ENCODE measurements at regions not wholly inside any gene's neighbourhood (a gene's known extent, or its start where the extent isn't known, plus 50 kb on each side); places are given as distances from the start of the nearest gene placed in this dataset.

DNA sequence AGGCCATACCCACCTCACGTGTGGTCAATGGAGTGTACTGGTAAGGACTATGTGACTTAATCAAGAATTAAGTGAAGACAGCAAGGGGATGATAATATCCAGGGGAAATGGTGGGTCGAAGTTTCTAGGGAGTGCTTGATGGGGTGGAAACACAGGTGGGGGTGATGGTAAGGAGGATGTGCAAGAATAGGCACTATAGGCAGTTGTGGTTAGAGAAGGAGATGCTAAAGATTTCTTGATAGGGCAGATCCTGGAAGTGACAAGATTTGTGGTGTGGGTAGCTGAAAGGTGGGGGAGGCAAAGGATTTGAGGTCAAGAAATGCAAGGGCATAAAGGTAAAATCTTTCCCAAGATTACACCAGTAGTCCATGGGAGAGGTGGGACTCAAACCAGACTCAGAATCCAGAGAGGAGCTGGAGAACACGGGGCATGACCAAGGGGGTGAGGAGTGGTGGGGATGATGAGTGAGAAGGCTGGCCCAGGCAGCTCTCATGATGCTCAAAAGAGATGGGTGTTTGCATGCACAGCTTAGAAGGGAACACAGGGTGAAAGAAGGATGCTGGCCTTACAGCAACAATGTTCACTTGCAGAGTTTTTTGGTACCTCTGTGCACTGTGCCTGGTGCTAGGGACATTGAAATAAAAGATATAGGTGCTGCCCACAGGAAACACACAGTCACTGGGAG lies 78.4 kb downstream of the CCR1 start:
- H3K27ac ChIP-seq, result peak overlapping the region; percentile 63
- no peaks in the 10 kb centered on the region for H3K36me3 ChIP-seq
- ATAC-seq (no peak), DNase-seq (no peak)
- H3K4me3 ChIP-seq, result no peak overlapping the region
- intact Hi-C loops (cut with DNase I), result no loop called here
- peaks cover 12% of the 10 kb centered on the region for H3K4me1 ChIP-seq
- no peaks in the 10 kb centered on the region for H3K9me3 ChIP-seq
- H3K27me3 ChIP-seq (ENCODE audit: low read depth), result no peaks in the 10 kb centered on the region
- no peak for TF ChIP-seq CTCF (IDR thresholded peaks at IDR 0.05)

GRCh38 chr3:46127503-46127902 lies 80.6 kb downstream of the CCR1 start:
- no peak for TF ChIP-seq CTCF (IDR thresholded peaks at IDR 0.05)
- Histone ChIP-seq H3K36me3 (no peaks in the 10 kb centered on the region), H3K9me3 (no peaks in the 10 kb centered on the region), H3K4me1 (peaks cover 18% of the 10 kb centered on the region), H3K27me3 (ENCODE audit: low read depth) (no peaks in the 10 kb centered on the region), H3K4me3 (no peak overlapping the region), H3K27ac (peak overlapping the region; percentile 18)
- ATAC-seq, result no peak
- no peak for DNase-seq
- intact Hi-C loops (cut with DNase I), result no loop called here

DNA sequence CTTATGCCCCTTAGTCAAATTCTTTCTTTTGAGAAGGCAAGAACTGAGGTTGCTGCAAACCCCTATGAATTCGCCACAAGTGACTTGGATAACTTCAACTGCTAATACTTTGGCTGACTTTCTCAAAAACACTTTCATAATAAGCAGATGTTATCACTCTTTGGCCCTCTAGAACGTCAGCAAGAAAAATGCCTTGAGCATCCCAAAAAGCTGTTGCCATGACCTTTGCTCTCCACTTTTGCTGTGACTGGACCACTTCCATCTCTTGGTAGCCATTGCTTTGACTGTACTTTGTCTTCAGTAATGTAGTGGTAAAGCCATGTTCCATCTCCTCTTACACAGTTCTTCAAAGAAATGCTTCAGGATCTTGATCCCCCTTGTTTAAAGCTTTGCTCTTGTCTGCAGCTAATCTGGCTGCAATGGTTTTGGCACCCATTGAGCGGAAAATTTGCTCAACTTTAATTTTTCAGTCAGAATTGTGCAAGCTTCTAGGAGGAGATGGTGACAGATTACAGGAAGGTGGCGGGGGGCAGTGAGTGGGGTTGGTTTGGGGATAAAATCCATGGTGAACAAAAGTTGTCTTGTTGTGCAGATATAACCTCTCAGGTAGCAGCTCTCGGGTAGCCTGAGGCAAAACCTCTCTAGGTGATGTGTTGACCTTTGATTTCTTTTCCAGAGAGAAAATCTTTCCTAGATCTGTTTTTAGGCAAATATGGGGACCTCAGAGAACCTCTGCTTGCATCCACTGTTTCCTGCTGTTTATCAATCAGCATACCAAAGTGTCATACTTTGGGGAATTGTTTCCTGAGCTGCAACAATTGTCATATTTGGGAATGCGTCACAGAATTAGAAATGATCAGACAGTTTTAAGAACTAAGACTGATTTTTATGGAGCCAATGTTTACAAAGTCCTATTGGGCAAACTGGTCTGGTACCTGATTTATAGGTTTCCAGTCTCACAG lies 83.6 kb downstream of the CCR1 start:
- Histone ChIP-seq H3K4me3 (no peak overlapping the region), H3K9me3 (no peaks in the 10 kb centered on the region), H3K27ac (peak overlapping the region; percentile 50), H3K27me3 (ENCODE audit: low read depth) (no peaks in the 10 kb centered on the region), H3K36me3 (no peaks in the 10 kb centered on the region), H3K4me1 (peaks cover 18% of the 10 kb centered on the region)
- DNase-seq (no peak), ATAC-seq (peak; percentile 37 to 54)
- intact Hi-C loops (cut with DNase I), result no loop called here
- TF ChIP-seq CTCF (IDR thresholded peaks at IDR 0.05), result no peak

GRCh38 chr3:46123646-46124045 lies 84.5 kb downstream of the CCR1 start:
- Histone ChIP-seq H3K27ac (no peak overlapping the region), H3K4me3 (no peak overlapping the region), H3K36me3 (no peaks in the 10 kb centered on the region), H3K4me1 (peaks cover 18% of the 10 kb centered on the region), H3K27me3 (ENCODE audit: low read depth) (no peaks in the 10 kb centered on the region), H3K9me3 (no peaks in the 10 kb centered on the region)
- DNase-seq (no peak), ATAC-seq (no peak)
- no peak for TF ChIP-seq CTCF (IDR thresholded peaks at IDR 0.05)
- intact Hi-C loops (cut with DNase I), result no loop called here

DNA sequence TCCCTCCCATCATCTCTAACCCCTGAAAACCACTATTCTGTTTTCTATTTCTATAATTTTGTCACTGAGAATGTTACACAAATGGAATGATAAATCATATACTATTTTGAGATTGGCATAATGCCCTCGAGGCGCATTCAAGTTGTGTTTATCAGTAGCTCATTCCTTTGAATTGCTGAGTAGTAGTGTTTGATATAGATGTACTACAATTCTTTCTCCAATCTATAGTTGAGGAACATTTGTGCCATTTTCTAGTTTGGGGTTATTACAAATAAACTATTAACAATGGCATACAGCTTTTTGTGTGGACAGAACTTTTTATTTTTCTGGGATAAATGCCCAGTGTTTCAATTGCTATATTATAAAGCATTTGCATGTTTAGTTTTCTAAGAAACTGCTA lies 86.0 kb downstream of the CCR1 start:
- Histone ChIP-seq H3K27ac (no peak overlapping the region), H3K4me1 (peaks cover 12% of the 10 kb centered on the region), H3K9me3 (no peaks in the 10 kb centered on the region), H3K36me3 (no peaks in the 10 kb centered on the region), H3K4me3 (no peak overlapping the region), H3K27me3 (ENCODE audit: low read depth) (no peaks in the 10 kb centered on the region)
- intact Hi-C loops (cut with DNase I), result no loop called here
- ATAC-seq (no peak), DNase-seq (no peak)
- TF ChIP-seq CTCF (IDR thresholded peaks at IDR 0.05), result no peak

Data from lower lobe of right lung (tissue), 2 donors.